GM23338 (cell line): ENCODE measurements at regions not wholly inside any gene's neighbourhood (a gene's known extent, or its start where the extent isn't known, plus 50 kb on each side); places are given as distances from the start of the nearest gene placed in this dataset.

Experiments
- ATAC-seq: fragments of 200-7000 bp; cut with Tn5 transposase; 3 replicates; pipeline ENCODE4 v1.9.1; 2020
- DNase-seq: peaks from one replicate; pipeline ENCODE4 v3.0.0-alpha.2; 2015; ENCODE audit warnings: low spot score
- H2AFZ ChIP-seq: fragments of 200-600 bp; sonication (generic); 2 replicates; pipeline ENCODE4 v1.8.0; 2016; ENCODE audit warnings: antibody characterized with exemption, mild to moderate bottlenecking, moderate library complexity
- H3F3A ChIP-seq: fragments of 200-600 bp; sonication (generic); replicated peaks from 2 replicates; pipeline ENCODE4 v1.8.0; 2017; ENCODE audit warnings: antibody characterized with exemption, mixed run types, low read depth
- H3K27ac ChIP-seq: fragments of 200-600 bp; sonication (generic); 2 replicates; pipeline ENCODE4 v1.6.1; 2016; ENCODE audit warnings: low read depth
- H3K27me3 ChIP-seq: fragments of 200-600 bp; sonication (generic); 2 replicates; pipeline ENCODE4 v1.8.0; 2016; ENCODE audit warnings: mild to moderate bottlenecking, mixed run types, moderate library complexity; ENCODE audit not compliant: insufficient read depth
- H3K36me3 ChIP-seq: fragments of 200-600 bp; sonication (generic); 2 replicates; pipeline ENCODE4 v1.8.0; 2016; ENCODE audit warnings: mild to moderate bottlenecking; ENCODE audit not compliant: insufficient read depth
- H3K4me1 ChIP-seq: fragments of 200-600 bp; sonication (generic); 2 replicates; pipeline ENCODE4 v1.8.0; 2016; ENCODE audit warnings: mild to moderate bottlenecking, moderate library complexity; ENCODE audit not compliant: insufficient read depth
- H3K4me2 ChIP-seq: fragments of 200-600 bp; sonication (generic); 2 replicates; pipeline ENCODE4 v1.7.1; 2017; ENCODE audit warnings: mixed run types
- H3K4me3 ChIP-seq: fragments of 200-600 bp; sonication (generic); 2 replicates; pipeline ENCODE4 v1.6.1; 2016; ENCODE audit warnings: mixed run types
- H3K79me2 ChIP-seq: fragments of 200-600 bp; sonication (generic); replicated peaks from 2 replicates; pipeline ENCODE4 v1.8.0; 2017; ENCODE audit warnings: mild to moderate bottlenecking; ENCODE audit not compliant: insufficient read depth
- H3K9me2 ChIP-seq: fragments of 200-600 bp; sonication (generic); 2 replicates; pipeline ENCODE4 v1.8.0; 2017; ENCODE audit not compliant: insufficient read depth
- H4K20me1 ChIP-seq: fragments of 200-600 bp; sonication (generic); replicated peaks from 2 replicates; pipeline ENCODE4 v1.8.0; 2017; ENCODE audit warnings: mild to moderate bottlenecking; ENCODE audit not compliant: insufficient read depth
- H3K27ac Mint-ChIP-seq: 2 replicates; pipeline ENCODE4 v1.8.0; 2020; ENCODE audit warnings: inconsistent platforms, mild to moderate bottlenecking, moderate library complexity, mixed read lengths
- H3K27me3 Mint-ChIP-seq: 3 replicates; pipeline ENCODE4 v1.8.0; 2022; ENCODE audit warnings: low read depth, mild to moderate bottlenecking, moderate library complexity, mixed read lengths, inconsistent platforms; ENCODE audit not compliant: insufficient read depth, poor library complexity
- H3K36me3 Mint-ChIP-seq: 3 replicates; pipeline ENCODE4 v1.8.0; 2021; ENCODE audit warnings: low read depth, mild to moderate bottlenecking, inconsistent platforms, moderate library complexity, mixed read lengths
- H3K4me1 Mint-ChIP-seq: 3 replicates; pipeline ENCODE4 v1.8.0; 2020; ENCODE audit warnings: mild to moderate bottlenecking, inconsistent platforms, mixed read lengths
- H3K4me3 Mint-ChIP-seq: 3 replicates; pipeline ENCODE4 v1.8.0; 2021; ENCODE audit warnings: moderate library complexity, mild to moderate bottlenecking, inconsistent platforms, mixed read lengths
- H3K9me3 Mint-ChIP-seq: 3 replicates; pipeline ENCODE4 v1.8.0; 2020; ENCODE audit warnings: moderate library complexity, mild to moderate bottlenecking, inconsistent platforms, mixed read lengths
- EZH2 ChIP-seq: fragments of 200-600 bp; sonication (generic); IDR thresholded peaks from one replicate; pipeline ENCODE4 v1.8.0; 2017; ENCODE audit warnings: antibody characterized with exemption, mild to moderate bottlenecking, low read depth; ENCODE audit not compliant: unreplicated experiment
- EZH2phosphoT487 ChIP-seq: fragments of 200-600 bp; sonication (generic); IDR thresholded peaks from one replicate; pipeline ENCODE4 v1.8.1; 2018; ENCODE audit warnings: antibody characterized with exemption; ENCODE audit not compliant: unreplicated experiment
- NANOG ChIP-seq: IDR thresholded peaks from 2 replicates; pipeline ENCODE4 v1.6.1; 2016; ENCODE audit warnings: antibody characterized with exemption, borderline replicate concordance
- POLR2AphosphoS5 ChIP-seq: IDR thresholded peaks from 2 replicates; pipeline ENCODE4 v1.6.1; 2016; ENCODE audit warnings: antibody characterized with exemption, low read depth
- STAT1 ChIP-seq: IDR thresholded peaks from one replicate; pipeline ENCODE4 v1.6.1; 2016; ENCODE audit warnings: antibody characterized with exemption; ENCODE audit not compliant: unreplicated experiment
- ZNF462 ChIP-seq: fragments of 250-450 bp; sonication (Bioruptor Pico); IDR thresholded peaks from 2 replicates; pipeline ENCODE4 v1.5.0; 2020; ENCODE audit warnings: mild to moderate bottlenecking, moderate library complexity
- TF ChIP-seq, protein P1 (sequence below), 2 experiments: fragments of 200-600 bp in 1 of 2; sonication (generic) in 1 of 2; conservative IDR thresholded peaks; 2 replicates each; pipeline versions ENCODE4 v1.5.1 to v1.6.1; 2016 to 2017; ENCODE audit warnings: antibody characterized with exemption in 2 of 2, low read depth in 2 of 2, mild to moderate bottlenecking in 2 of 2, moderate library complexity in 1 of 2
- TF ChIP-seq, protein P2 (sequence below): IDR thresholded peaks from 2 replicates; pipeline ENCODE4 v1.6.1; 2016; ENCODE audit warnings: antibody characterized with exemption

DNA sequence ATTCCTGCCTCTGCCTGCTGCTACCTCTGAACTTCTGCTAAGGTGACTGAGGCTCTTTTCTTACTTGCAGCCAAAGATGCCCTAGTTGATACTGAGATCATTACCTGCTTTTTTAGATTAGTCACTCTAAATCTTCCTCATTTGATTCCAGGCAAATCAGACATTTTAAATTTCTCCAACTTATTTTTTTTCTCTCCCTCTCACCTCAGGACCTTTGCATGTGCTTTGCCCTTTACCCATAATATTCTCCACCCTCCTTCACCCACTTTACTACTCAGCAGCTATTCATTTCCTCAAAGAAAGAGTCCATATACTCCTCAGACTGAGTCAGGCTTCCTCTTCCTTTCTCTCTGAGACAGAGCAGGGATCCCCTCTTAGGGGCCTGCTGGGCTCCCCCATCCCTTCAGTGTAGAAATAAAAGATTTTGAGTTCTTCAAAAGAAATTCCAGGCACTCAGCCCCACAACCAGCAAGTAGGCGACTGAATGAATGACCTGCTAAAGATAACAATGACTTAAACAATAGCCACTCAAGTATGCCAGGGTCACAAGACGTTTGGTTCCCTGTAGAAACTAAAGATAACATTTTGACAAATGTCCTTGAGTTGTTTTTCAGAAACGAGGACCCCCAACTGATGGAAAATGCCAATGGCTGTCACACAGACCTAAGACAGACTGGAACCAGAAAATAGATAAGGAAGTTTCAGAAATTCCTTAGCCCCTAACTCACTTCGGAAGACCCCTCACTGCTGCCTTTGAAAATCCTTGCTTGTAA is 104.2 kb downstream of the MTNR1B start:
- peak overlapping the region; percentile 22 for H3K4me2 ChIP-seq
- peak; percentile 57 for ATAC-seq
- no peaks in the 10 kb centered on the region for H3K27me3 ChIP-seq
- H3K79me2 ChIP-seq = no peaks in the 10 kb centered on the region
- Mint-ChIP-seq H3K4me1 (peaks cover 36% of the 10 kb centered on the region), H3K27ac (peak overlapping the region; percentile 96), H3K4me3 (no peak overlapping the region; the same call in 2 of the 3 replicates), H3K36me3 (peaks cover 22% of the 10 kb centered on the region), H3K9me3 (peaks cover 17% of the 10 kb centered on the region), H3K27me3 (no peaks in the 10 kb centered on the region)
- no peaks in the 10 kb centered on the region for H3K9me2 ChIP-seq
- no peak overlapping the region for H2AFZ ChIP-seq
- no peaks in the 10 kb centered on the region for H3K36me3 ChIP-seq
- peak overlapping the region; percentile 93 for H3K27ac ChIP-seq
- no peak overlapping the region for H3K4me3 ChIP-seq
- no peaks in the 10 kb centered on the region for H4K20me1 ChIP-seq
- H3F3A ChIP-seq = peaks cover 13% of the 10 kb centered on the region
- peaks cover 41% of the 10 kb centered on the region for H3K4me1 ChIP-seq
- peak; percentile 62 for DNase-seq
- TF ChIP-seq EZH2phosphoT487 (no peak), NANOG (no peak; the same call in 1 of the 2 replicates), STAT1 (no peak), ZNF462 (CRISPR knock-in tag) (no peak), POLR2AphosphoS5 (no peak), EZH2 (no peak)
- TF ChIP-seq, protein P1, sequence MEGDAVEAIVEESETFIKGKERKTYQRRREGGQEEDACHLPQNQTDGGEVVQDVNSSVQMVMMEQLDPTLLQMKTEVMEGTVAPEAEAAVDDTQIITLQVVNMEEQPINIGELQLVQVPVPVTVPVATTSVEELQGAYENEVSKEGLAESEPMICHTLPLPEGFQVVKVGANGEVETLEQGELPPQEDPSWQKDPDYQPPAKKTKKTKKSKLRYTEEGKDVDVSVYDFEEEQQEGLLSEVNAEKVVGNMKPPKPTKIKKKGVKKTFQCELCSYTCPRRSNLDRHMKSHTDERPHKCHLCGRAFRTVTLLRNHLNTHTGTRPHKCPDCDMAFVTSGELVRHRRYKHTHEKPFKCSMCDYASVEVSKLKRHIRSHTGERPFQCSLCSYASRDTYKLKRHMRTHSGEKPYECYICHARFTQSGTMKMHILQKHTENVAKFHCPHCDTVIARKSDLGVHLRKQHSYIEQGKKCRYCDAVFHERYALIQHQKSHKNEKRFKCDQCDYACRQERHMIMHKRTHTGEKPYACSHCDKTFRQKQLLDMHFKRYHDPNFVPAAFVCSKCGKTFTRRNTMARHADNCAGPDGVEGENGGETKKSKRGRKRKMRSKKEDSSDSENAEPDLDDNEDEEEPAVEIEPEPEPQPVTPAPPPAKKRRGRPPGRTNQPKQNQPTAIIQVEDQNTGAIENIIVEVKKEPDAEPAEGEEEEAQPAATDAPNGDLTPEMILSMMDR (conservative IDR thresholded peaks at IDR 0.05; ENCODE audit: low read depth in 2 of 2) = no peak
- TF ChIP-seq, protein P2, sequence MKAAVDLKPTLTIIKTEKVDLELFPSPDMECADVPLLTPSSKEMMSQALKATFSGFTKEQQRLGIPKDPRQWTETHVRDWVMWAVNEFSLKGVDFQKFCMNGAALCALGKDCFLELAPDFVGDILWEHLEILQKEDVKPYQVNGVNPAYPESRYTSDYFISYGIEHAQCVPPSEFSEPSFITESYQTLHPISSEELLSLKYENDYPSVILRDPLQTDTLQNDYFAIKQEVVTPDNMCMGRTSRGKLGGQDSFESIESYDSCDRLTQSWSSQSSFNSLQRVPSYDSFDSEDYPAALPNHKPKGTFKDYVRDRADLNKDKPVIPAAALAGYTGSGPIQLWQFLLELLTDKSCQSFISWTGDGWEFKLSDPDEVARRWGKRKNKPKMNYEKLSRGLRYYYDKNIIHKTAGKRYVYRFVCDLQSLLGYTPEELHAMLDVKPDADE = no peak
